BE2C (cell line): ENCODE measurements at regions not wholly inside any gene's neighbourhood (a gene's known extent, or its start where the extent isn't known, plus 50 kb on each side); places are given as distances from the start of the nearest gene placed in this dataset.
A peak's percentile ranks its signal among the peaks of the same experiment; 100 is the strongest.
"Not testable (repeated sequence)": the region's sequence is repeated elsewhere in the genome, so short reads cannot be mapped to it uniquely, and the experiment has no call there.

Experiments
- DNase-seq: peaks from one replicate; pipeline ENCODE4 v3.0.0-alpha.2; 2020
- H3K27me3 ChIP-seq: fragments of 250-450 bp; sonication (Bioruptor Pico); 2 replicates; pipeline ENCODE4 v1.5.1; 2020; ENCODE audit warnings: mild to moderate bottlenecking
- H3K36me3 ChIP-seq: fragments of 250-450 bp; sonication (Bioruptor Pico); 2 replicates; pipeline ENCODE4 v1.5.1; 2020; ENCODE audit warnings: mild to moderate bottlenecking
- H3K4me1 ChIP-seq: fragments of 250-450 bp; sonication (Bioruptor Pico); 2 replicates; pipeline ENCODE4 v1.5.1; 2020
- H3K4me3 ChIP-seq: 2 replicates; pipeline ENCODE4 v1.5.1; 2011; ENCODE audit warnings: low read depth, low read length
- H3K9me3 ChIP-seq: fragments of 250-450 bp; sonication (Bioruptor Pico); 2 replicates; pipeline ENCODE4 v1.5.1; 2020
- TF ChIP-seq, protein P1 (sequence below): IDR thresholded peaks from 2 replicates; pipeline ENCODE4 v1.5.1; 2012; ENCODE audit warnings: mild to moderate bottlenecking, low read depth, low read length

DNA sequence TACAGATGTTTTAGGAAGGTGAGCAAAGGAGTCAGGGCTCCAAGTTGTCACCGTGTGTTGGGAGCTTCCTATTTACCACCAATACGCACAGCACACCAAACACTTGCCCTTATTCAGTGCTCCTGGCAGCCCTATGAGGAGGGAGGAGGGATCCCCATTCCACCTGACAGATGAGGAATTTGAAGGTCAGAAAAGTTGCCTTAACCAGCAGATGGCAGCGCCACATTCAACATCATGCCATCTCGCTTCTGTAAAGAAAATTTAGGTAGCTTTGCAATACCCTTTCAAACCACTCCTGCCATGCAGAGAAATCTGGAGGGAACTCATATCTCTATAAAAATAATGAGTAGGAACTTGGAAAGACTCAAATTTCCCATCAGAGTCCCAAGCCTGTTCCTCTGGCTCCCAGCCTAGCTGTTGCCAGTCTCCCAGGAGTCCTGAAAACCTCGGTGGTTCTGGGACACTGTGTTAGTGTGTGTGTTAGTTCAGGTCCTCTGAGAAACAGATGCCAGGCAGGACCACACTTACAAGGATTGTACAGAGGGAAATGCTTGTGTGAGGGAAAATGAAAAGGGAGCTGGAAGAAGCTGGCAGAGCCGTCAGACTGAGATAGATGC, 410.5 kb downstream of the MED13L start:
- TF ChIP-seq, protein P1, sequence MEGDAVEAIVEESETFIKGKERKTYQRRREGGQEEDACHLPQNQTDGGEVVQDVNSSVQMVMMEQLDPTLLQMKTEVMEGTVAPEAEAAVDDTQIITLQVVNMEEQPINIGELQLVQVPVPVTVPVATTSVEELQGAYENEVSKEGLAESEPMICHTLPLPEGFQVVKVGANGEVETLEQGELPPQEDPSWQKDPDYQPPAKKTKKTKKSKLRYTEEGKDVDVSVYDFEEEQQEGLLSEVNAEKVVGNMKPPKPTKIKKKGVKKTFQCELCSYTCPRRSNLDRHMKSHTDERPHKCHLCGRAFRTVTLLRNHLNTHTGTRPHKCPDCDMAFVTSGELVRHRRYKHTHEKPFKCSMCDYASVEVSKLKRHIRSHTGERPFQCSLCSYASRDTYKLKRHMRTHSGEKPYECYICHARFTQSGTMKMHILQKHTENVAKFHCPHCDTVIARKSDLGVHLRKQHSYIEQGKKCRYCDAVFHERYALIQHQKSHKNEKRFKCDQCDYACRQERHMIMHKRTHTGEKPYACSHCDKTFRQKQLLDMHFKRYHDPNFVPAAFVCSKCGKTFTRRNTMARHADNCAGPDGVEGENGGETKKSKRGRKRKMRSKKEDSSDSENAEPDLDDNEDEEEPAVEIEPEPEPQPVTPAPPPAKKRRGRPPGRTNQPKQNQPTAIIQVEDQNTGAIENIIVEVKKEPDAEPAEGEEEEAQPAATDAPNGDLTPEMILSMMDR = 0 out of 2 replicates have a peak, but pooled peaks have one; percentile 16
- no peaks in the 10 kb centered on the region for H3K4me1 ChIP-seq
- H3K36me3 ChIP-seq = no peaks in the 10 kb centered on the region
- peaks cover 5% of the 10 kb centered on the region; the same call in 1 of the 2 replicates for H3K27me3 ChIP-seq
- DNase-seq = no peak
- H3K9me3 ChIP-seq = no peaks in the 10 kb centered on the region
- no peak overlapping the region for H3K4me3 ChIP-seq

DNA sequence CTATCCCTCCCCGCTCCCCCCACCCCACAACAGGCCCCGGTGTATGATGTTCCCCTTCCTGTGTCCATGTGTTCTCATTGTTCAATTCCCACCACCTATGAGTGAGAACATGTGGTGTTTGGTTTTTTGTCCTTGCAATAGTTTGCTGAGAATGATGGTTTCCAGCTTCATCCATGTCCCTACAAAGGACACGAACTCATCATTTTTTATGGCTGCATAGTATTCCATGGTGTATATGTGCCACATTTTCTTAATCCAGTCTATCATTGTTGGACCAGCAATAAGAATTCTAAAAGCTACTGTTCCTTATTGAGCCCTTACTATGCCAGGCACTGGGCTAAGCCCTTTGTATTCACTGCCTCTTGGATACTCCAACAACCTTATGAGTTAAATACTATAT, 411.2 kb downstream of the MED13L start:
- H3K27me3 ChIP-seq, H3K4me3 ChIP-seq, H3K36me3 ChIP-seq, DNase-seq, H3K4me1 ChIP-seq, H3K9me3 ChIP-seq: not testable (repeated sequence)

DNA sequence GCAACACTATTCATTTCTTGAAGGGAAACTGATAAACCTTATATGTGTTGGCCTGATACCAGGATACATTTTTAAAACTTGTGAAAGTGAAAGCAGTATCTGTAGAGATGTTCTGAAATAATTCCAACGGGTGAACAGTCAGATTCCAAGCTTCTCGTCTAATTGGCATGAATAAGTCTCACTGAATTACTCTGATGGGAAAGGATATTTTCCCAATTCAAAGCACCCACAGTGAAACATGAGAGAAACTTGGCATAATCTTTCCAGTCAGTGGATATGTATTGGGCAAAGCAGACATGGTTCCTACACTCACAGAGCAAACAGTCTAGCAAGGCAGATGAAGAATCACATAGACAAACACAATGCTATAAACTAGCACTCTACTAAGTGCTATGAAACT, 413.1 kb downstream of the MED13L start:
- TF ChIP-seq, protein P1 = no peak
- no peaks in the 10 kb centered on the region for H3K4me1 ChIP-seq
- peaks cover 14% of the 10 kb centered on the region for H3K27me3 ChIP-seq
- DNase-seq = no peak
- H3K4me3 ChIP-seq = no peak overlapping the region
- no peaks in the 10 kb centered on the region for H3K36me3 ChIP-seq
- H3K9me3 ChIP-seq = no peaks in the 10 kb centered on the region

DNA sequence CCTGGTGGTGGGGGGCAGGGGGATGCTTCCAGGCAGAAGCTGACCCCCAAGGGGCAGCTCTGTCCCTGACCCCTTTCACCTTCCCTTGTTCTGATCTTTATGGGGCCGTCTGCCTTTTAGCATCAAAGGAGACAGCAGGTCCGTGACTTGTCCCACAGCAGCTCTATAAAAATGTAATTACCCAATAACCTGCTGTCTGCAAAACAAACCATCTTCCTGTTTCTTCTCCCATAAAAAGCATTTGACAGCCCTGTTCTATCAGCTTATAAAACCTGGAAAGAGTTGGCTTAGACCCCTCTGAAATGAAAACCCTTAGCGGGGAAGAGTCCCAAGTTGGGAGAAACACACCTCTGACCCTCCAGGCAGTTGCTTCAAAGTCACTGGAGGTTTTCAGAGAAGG, 416.9 kb downstream of the MED13L start:
- TF ChIP-seq, protein P1 = no peak
- no peaks in the 10 kb centered on the region for H3K9me3 ChIP-seq

DNA sequence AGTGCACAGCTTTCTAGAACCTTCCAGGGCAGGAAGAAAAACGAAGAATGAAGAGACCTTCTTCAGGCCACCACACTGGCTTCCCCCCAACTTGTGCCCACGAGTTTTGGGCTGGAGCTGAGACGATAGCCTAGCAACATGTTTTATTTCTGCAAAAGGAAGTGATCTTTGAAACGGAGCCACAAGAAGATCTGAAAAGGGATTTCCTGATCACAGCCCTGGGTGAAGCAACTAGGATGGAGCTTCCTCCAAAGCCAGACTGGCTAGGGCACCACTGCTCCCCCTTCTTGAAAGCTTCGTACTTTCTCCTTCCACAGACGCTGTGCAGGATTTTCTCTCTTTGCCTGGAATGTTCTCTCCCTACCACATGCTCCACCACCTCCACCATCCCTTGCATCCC, 418.3 kb downstream of the MED13L start:
- TF ChIP-seq, protein P1 = no peak
- Histone ChIP-seq H3K4me3 (no peak overlapping the region), H3K9me3 (no peaks in the 10 kb centered on the region), H3K4me1 (no peaks in the 10 kb centered on the region), H3K27me3 (peaks cover 10% of the 10 kb centered on the region), H3K36me3 (no peaks in the 10 kb centered on the region)
- DNase-seq = no peak

More for the DNA sequence above, 416.9 kb downstream of the MED13L start:
- Histone ChIP-seq H3K4me3 (no peak overlapping the region), H3K27me3 (peaks cover 14% of the 10 kb centered on the region), H3K4me1 (no peaks in the 10 kb centered on the region), H3K36me3 (no peaks in the 10 kb centered on the region)
- DNase-seq = no peak

DNA sequence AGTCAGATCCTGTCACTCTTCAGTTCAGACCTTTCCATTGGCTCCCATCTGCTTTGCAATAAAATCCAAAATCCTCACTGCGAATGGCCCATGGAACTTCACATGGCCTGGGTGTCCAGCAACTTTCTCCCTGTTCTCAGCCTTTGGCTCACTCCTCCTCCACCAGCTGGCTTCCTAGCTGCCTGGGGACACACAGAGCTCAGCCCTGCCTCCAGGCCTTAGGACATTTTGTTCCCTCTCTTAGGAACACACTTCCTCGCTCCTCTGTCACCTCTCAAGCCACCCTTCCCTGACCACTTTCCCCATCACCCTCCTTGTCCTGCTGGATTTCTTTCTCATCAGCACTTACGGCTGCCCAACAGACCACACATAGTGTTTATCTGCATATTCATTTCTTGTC, 419.6 kb downstream of the MED13L start:
- Histone ChIP-seq H3K27me3 (peaks cover 10% of the 10 kb centered on the region), H3K4me1 (no peaks in the 10 kb centered on the region), H3K9me3 (no peaks in the 10 kb centered on the region), H3K4me3 (no peak overlapping the region), H3K36me3 (no peaks in the 10 kb centered on the region)
- no peak for DNase-seq
- TF ChIP-seq, protein P1 = no peak
